ENCODE measurements at regions not wholly inside any gene's neighbourhood (a gene's known extent, or its start where the extent isn't known, plus 50 kb on each side); places are given as distances from the start of the nearest gene placed in this dataset.
"Not testable (repeated sequence)": the region's sequence is repeated elsewhere in the genome, so short reads cannot be mapped to it uniquely, and the experiment has no call there.

GRCh38 chr6:16898640-16899396 lies 137.6 kb upstream of the ATXN1 start:
- Mint-ChIP-seq H3K27ac (no peak overlapping the region), H3K27me3 (peaks cover 28% of the 10 kb centered on the region), H3K4me1 (no peaks in the 10 kb centered on the region), H3K9me3 (no peaks in the 10 kb centered on the region), H3K4me3 (no peak overlapping the region), H3K36me3 (no peaks in the 10 kb centered on the region)
- no peak for DNase-seq

GRCh38 chr6:16897669-16898068 lies 136.4 kb upstream of the ATXN1 start:
- Mint-ChIP-seq H3K4me3 (no peak overlapping the region), H3K36me3 (no peaks in the 10 kb centered on the region), H3K9me3 (peaks cover 4% of the 10 kb centered on the region), H3K4me1 (no peaks in the 10 kb centered on the region), H3K27ac (no peak overlapping the region), H3K27me3 (peaks cover 23% of the 10 kb centered on the region)
- no peak for DNase-seq

- Mint-ChIP-seq H3K9me3 (peaks cover 4% of the 10 kb centered on the region), H3K36me3 (no peaks in the 10 kb centered on the region), H3K4me3 (no peak overlapping the region), H3K27me3 (peaks cover 12% of the 10 kb centered on the region), H3K4me1 (no peaks in the 10 kb centered on the region), H3K27ac (no peak overlapping the region)
- no peak for DNase-seq
Measured at GRCh38 chr6:16894301-16894700, 133.0 kb upstream of the ATXN1 start.

GRCh38 chr6:16891110-16891509 lies 129.8 kb upstream of the ATXN1 start:
- not testable (repeated sequence) for DNase-seq, H3K4me3 Mint-ChIP-seq, H3K4me1 Mint-ChIP-seq, H3K9me3 Mint-ChIP-seq, H3K27ac Mint-ChIP-seq, H3K36me3 Mint-ChIP-seq
- peaks cover 14% of the 10 kb centered on the region for H3K27me3 Mint-ChIP-seq

GRCh38 chr6:16885411-16886160 lies 124.3 kb upstream of the ATXN1 start:
- DNase-seq, result no peak
- no peak overlapping the region for H3K27ac Mint-ChIP-seq
- peaks cover 8% of the 10 kb centered on the region for H3K36me3 Mint-ChIP-seq
- H3K27me3 Mint-ChIP-seq, result peaks cover 38% of the 10 kb centered on the region
- peaks cover 10% of the 10 kb centered on the region for H3K9me3 Mint-ChIP-seq
- H3K4me1 Mint-ChIP-seq, result no peaks in the 10 kb centered on the region
- H3K4me3 Mint-ChIP-seq, result no peak overlapping the region

GRCh38 chr6:16884526-16884925 lies 123.3 kb upstream of the ATXN1 start:
- H3K4me1 Mint-ChIP-seq, result no peaks in the 10 kb centered on the region
- peaks cover 8% of the 10 kb centered on the region for H3K36me3 Mint-ChIP-seq
- peaks cover 10% of the 10 kb centered on the region for H3K9me3 Mint-ChIP-seq
- H3K4me3 Mint-ChIP-seq, result no peak overlapping the region
- peaks cover 45% of the 10 kb centered on the region for H3K27me3 Mint-ChIP-seq
- DNase-seq, result no peak
- no peak overlapping the region for H3K27ac Mint-ChIP-seq

- peaks cover 8% of the 10 kb centered on the region for H3K36me3 Mint-ChIP-seq
- H3K4me3 Mint-ChIP-seq, result no peak overlapping the region
- no peak for DNase-seq
- no peaks in the 10 kb centered on the region for H3K4me1 Mint-ChIP-seq
- peaks cover 49% of the 10 kb centered on the region for H3K27me3 Mint-ChIP-seq
- H3K27ac Mint-ChIP-seq, result no peak overlapping the region
- peaks cover 10% of the 10 kb centered on the region for H3K9me3 Mint-ChIP-seq
Measured at GRCh38 chr6:16883414-16883813, 122.2 kb upstream of the ATXN1 start.

GRCh38 chr6:16882230-16882629 lies 121.0 kb upstream of the ATXN1 start:
- H3K27me3 Mint-ChIP-seq, result peaks cover 57% of the 10 kb centered on the region

GRCh38 chr6:16876852-16877251 lies 115.6 kb upstream of the ATXN1 start:
- H3K4me1 Mint-ChIP-seq, H3K4me3 Mint-ChIP-seq, H3K36me3 Mint-ChIP-seq, H3K27ac Mint-ChIP-seq, DNase-seq: not testable (repeated sequence)
- peaks cover 58% of the 10 kb centered on the region for H3K27me3 Mint-ChIP-seq
- peaks cover 15% of the 10 kb centered on the region for H3K9me3 Mint-ChIP-seq

More at GRCh38 chr6:16882230-16882629, 121.0 kb upstream of the ATXN1 start:
- Mint-ChIP-seq H3K36me3 (peaks cover 8% of the 10 kb centered on the region), H3K27ac (no peak overlapping the region), H3K9me3 (peaks cover 19% of the 10 kb centered on the region), H3K4me3 (no peak overlapping the region), H3K4me1 (no peaks in the 10 kb centered on the region)
- no peak for DNase-seq

GRCh38 chr6:16876201-16876600 lies 114.9 kb upstream of the ATXN1 start:
- Mint-ChIP-seq H3K4me1 (no peaks in the 10 kb centered on the region), H3K27ac (no peak overlapping the region), H3K9me3 (peaks cover 13% of the 10 kb centered on the region), H3K36me3 (no peaks in the 10 kb centered on the region), H3K4me3 (no peak overlapping the region), H3K27me3 (peaks cover 51% of the 10 kb centered on the region)
- DNase-seq, result no peak

GRCh38 chr6:16873698-16874097 lies 112.4 kb upstream of the ATXN1 start:
- Mint-ChIP-seq H3K4me3 (no peak overlapping the region), H3K27ac (no peak overlapping the region), H3K27me3 (peaks cover 53% of the 10 kb centered on the region), H3K9me3 (peaks cover 13% of the 10 kb centered on the region), H3K36me3 (no peaks in the 10 kb centered on the region), H3K4me1 (no peaks in the 10 kb centered on the region)
- DNase-seq, result no peak

- Mint-ChIP-seq H3K4me3 (no peak overlapping the region), H3K27ac (no peak overlapping the region)
Measured at GRCh38 chr6:16872543-16873235, 111.4 kb upstream of the ATXN1 start.

GRCh38 chr6:16871047-16871446 lies 109.8 kb upstream of the ATXN1 start:
- no peaks in the 10 kb centered on the region for H3K4me1 Mint-ChIP-seq
- H3K36me3 Mint-ChIP-seq, result no peaks in the 10 kb centered on the region
- no peak overlapping the region for H3K27ac Mint-ChIP-seq
- no peak overlapping the region for H3K4me3 Mint-ChIP-seq
- peaks cover 40% of the 10 kb centered on the region for H3K27me3 Mint-ChIP-seq
- no peaks in the 10 kb centered on the region for H3K9me3 Mint-ChIP-seq
- DNase-seq, result no peak

More at GRCh38 chr6:16872543-16873235, 111.4 kb upstream of the ATXN1 start:
- Mint-ChIP-seq H3K9me3 (peaks cover 9% of the 10 kb centered on the region), H3K4me1 (no peaks in the 10 kb centered on the region), H3K36me3 (no peaks in the 10 kb centered on the region), H3K27me3 (peaks cover 48% of the 10 kb centered on the region)
- no peak for DNase-seq

- Mint-ChIP-seq H3K27ac (no peak overlapping the region), H3K27me3 (peaks cover 37% of the 10 kb centered on the region), H3K4me3 (no peak overlapping the region), H3K36me3 (no peaks in the 10 kb centered on the region), H3K9me3 (no peaks in the 10 kb centered on the region), H3K4me1 (no peaks in the 10 kb centered on the region)
- no peak for DNase-seq
Measured at GRCh38 chr6:16868968-16869367, 107.7 kb upstream of the ATXN1 start.

GRCh38 chr6:16857969-16858592 lies 96.8 kb upstream of the ATXN1 start:
- Mint-ChIP-seq H3K4me1 (peaks cover 2% of the 10 kb centered on the region), H3K36me3 (no peaks in the 10 kb centered on the region), H3K9me3 (no peaks in the 10 kb centered on the region), H3K4me3 (no peak overlapping the region), H3K27ac (no peak overlapping the region), H3K27me3 (peaks cover 12% of the 10 kb centered on the region)
- DNase-seq, result no peak

Data from activated naive CD8-positive, alpha-beta T cell treated with anti-CD3 and anti-CD28 coated beads for 36 hours (primary cell).